CD4-positive, alpha-beta T cell (primary cell): ENCODE measurements at regions not wholly inside any gene's neighbourhood (a gene's known extent, or its start where the extent isn't known, plus 50 kb on each side); places are given as distances from the start of the nearest gene placed in this dataset.

ENCODE experiments used
- ATAC-seq: fragments of 200-7000 bp; cut with Tn5 transposase; one replicate; pipeline ENCODE4 v1.10.0; 2022; ENCODE audit warnings: mild to moderate bottlenecking; ENCODE audit not compliant: poor library complexity
- CTCF ChIA-PET: fragments of 350-600 bp; sonication (Branson Sonifier 250); formaldehyde crosslinking; loops from one replicate; lab custom pipeline; 2021; ENCODE audit warnings: antibody characterized with exemption, inconsistent platforms; lab: Charles Lee
- POLR2A ChIA-PET: fragments of 350-600 bp; sonication (Branson Sonifier 250); formaldehyde crosslinking; loops from one replicate; lab custom pipeline; 2021; ENCODE audit warnings: antibody characterized with exemption, inconsistent platforms; lab: Charles Lee
- DNase-seq, 14 experiments: peaks; one replicate each; pipeline ENCODE4 v3.0.0-alpha.2; 2013 to 2020; ENCODE audit warnings: mixed read lengths in 2 of 14
- H3K27ac ChIP-seq, 2 donors: one replicate each; pipeline versions ENCODE4 v1.5.1 to v1.7.0; 2013; ENCODE audit warnings: low read length in 2 of 2, low read depth in 1 of 2, mild to moderate bottlenecking in 1 of 2
- H3K27me3 ChIP-seq, 2 experiments: 1 replicate in 1 of 2; 2 replicates in 1 of 2; pipeline versions ENCODE4 v1.6.1 to v1.7.0; 2013; ENCODE audit warnings: low read length in 2 of 2, control low read depth in 1 of 2, mild to moderate bottlenecking in 1 of 2, moderate library complexity in 1 of 2; ENCODE audit not compliant: insufficient read depth in 2 of 2, control insufficient read depth in 1 of 2
- H3K36me3 ChIP-seq: one replicate; pipeline ENCODE4 v1.6.1; 2013; ENCODE audit warnings: low read length, control low read depth; ENCODE audit not compliant: insufficient read depth
- H3K4me1 ChIP-seq: one replicate; pipeline ENCODE4 v1.6.1; 2013; ENCODE audit warnings: low read length, control low read depth; ENCODE audit not compliant: insufficient read depth
- H3K4me3 ChIP-seq: one replicate; pipeline ENCODE4 v1.5.1; 2013; ENCODE audit warnings: mild to moderate bottlenecking, low read length, moderate library complexity
- H3K9me3 ChIP-seq, 2 experiments: 1 replicate in 1 of 2; 2 replicates in 1 of 2; pipeline versions ENCODE4 v1.6.1 to v1.7.0; 2013; ENCODE audit warnings: low read length in 2 of 2, mild to moderate bottlenecking in 2 of 2, control low read depth in 1 of 2, moderate library complexity in 1 of 2; ENCODE audit not compliant: control insufficient read depth in 1 of 2, insufficient read depth in 1 of 2
- H3K27ac Mint-ChIP-seq: one replicate; pipeline ENCODE4 v1.8.0; 2020; ENCODE audit warnings: mixed read lengths
- H3K27me3 Mint-ChIP-seq: one replicate; pipeline ENCODE4 v1.8.0; 2021; ENCODE audit warnings: mixed read lengths
- H3K36me3 Mint-ChIP-seq: one replicate; pipeline ENCODE4 v1.8.0; 2021; ENCODE audit warnings: low read depth, mixed read lengths
- H3K4me1 Mint-ChIP-seq: one replicate; pipeline ENCODE4 v1.8.0; 2021; ENCODE audit warnings: low read depth, mixed read lengths
- H3K4me3 Mint-ChIP-seq: one replicate; pipeline ENCODE4 v1.8.0; 2020; ENCODE audit warnings: mild to moderate bottlenecking, mixed read lengths
- H3K9me3 Mint-ChIP-seq: one replicate; pipeline ENCODE4 v1.8.0; 2020; ENCODE audit warnings: mixed read lengths
- intact Hi-C, 2 experiments: fragments of 100-400 bp; cut with DNase I in 1 of 2; cut with micrococcal nuclease in 1 of 2; formaldehyde crosslinking; loops; one replicate each; pipeline versions ENCODE4 v1.15.1 to v1.9.0; 2023 to 2025; cut with DNase I, micrococcal nuclease
- TF ChIP-seq, protein P1 (sequence below): fragments of 200-600 bp; IDR thresholded peaks from one replicate; pipeline ENCODE4 v1.8.0; 2022; ENCODE audit warnings: antibody characterized with exemption, mild to moderate bottlenecking

DNA sequence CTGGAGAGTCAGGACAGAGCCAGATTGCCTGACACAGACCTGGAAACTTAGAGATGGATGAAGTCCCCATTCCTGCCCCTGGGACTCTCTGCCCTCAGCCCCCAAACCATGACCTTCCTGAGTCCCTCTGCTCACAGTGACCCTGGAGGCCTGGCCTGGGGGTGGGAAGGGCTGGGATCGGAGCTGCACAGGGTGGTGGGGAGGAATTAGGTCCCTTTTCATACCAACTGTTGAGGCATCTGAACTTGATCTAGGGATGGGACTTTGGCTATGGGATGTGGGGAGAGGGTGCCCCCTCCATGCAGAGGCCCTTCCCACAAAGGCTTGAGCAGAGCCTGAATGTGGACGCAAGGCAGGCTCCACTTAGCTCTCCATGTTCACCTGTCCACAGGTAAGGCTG lies 144.1 kb downstream of the MRPL14 start:
- H3K4me3 Mint-ChIP-seq: no peak overlapping the region
- no peak overlapping the region for H3K4me3 ChIP-seq
- no peaks in the 10 kb centered on the region for H3K4me1 Mint-ChIP-seq
- CTCF ChIA-PET: no interaction called here
- H3K27ac ChIP-seq: no peak overlapping the region
- POLR2A ChIA-PET: no interaction called here
- peak in 1 of 14 experiments; percentile 20 for DNase-seq
- no peaks in the 10 kb centered on the region for H3K9me3 ChIP-seq
- no peaks in the 10 kb centered on the region for H3K36me3 Mint-ChIP-seq
- H3K27ac Mint-ChIP-seq: no peak overlapping the region
- no peaks in the 10 kb centered on the region for H3K4me1 ChIP-seq
- ATAC-seq: no peak
- intact Hi-C loops: no loop called here
- TF ChIP-seq, protein P1, sequence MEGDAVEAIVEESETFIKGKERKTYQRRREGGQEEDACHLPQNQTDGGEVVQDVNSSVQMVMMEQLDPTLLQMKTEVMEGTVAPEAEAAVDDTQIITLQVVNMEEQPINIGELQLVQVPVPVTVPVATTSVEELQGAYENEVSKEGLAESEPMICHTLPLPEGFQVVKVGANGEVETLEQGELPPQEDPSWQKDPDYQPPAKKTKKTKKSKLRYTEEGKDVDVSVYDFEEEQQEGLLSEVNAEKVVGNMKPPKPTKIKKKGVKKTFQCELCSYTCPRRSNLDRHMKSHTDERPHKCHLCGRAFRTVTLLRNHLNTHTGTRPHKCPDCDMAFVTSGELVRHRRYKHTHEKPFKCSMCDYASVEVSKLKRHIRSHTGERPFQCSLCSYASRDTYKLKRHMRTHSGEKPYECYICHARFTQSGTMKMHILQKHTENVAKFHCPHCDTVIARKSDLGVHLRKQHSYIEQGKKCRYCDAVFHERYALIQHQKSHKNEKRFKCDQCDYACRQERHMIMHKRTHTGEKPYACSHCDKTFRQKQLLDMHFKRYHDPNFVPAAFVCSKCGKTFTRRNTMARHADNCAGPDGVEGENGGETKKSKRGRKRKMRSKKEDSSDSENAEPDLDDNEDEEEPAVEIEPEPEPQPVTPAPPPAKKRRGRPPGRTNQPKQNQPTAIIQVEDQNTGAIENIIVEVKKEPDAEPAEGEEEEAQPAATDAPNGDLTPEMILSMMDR: no peak
- peaks cover 3 to 4% of the 10 kb centered on the region in 2 experiments for H3K27me3 ChIP-seq
- peaks cover 10% of the 10 kb centered on the region for H3K27me3 Mint-ChIP-seq
- no peaks in the 10 kb centered on the region for H3K36me3 ChIP-seq
- no peaks in the 10 kb centered on the region for H3K9me3 Mint-ChIP-seq

DNA sequence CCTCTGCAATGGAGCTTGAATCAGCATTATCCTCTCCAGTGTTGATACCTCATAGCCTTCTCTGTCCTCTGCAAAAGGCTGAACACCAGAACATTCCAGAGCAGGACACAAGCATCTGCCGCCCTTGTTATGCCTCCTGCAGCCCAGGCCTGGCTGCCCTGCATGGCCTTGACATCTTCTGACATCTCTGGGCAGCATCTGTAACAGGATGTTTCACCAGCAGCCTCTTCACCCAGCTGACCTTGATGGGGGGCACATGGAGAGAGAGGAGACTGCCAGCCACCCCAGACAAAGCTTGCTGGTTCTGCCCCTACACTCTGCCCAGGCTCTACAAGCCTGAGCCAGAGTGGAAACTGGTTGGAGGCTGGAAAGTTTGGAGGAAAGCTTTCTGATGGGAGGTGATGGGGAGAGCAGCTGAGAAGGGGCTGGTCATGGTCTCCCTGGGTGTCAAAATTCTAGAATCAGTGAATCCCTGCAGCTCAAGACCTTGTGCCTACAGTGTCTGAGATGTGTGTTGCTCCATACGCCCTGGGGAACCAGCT lies 145.1 kb downstream of the MRPL14 start:
- Mint-ChIP-seq H3K4me1 (no peaks in the 10 kb centered on the region), H3K27ac (no peak overlapping the region), H3K36me3 (no peaks in the 10 kb centered on the region), H3K4me3 (no peak overlapping the region), H3K27me3 (peaks cover 11% of the 10 kb centered on the region), H3K9me3 (no peaks in the 10 kb centered on the region)
- H3K36me3 ChIP-seq: no peaks in the 10 kb centered on the region
- H3K9me3 ChIP-seq: no peaks in the 10 kb centered on the region
- TF ChIP-seq, protein P1: no peak
- intact Hi-C loops: no loop called here
- ChIA-PET POLR2A (no interaction called here), CTCF (no interaction called here)
- DNase-seq: peak in 1 of 14 experiments; percentile 11
- H3K27ac ChIP-seq: no peak overlapping the region
- ATAC-seq: no peak
- H3K27me3 ChIP-seq: peaks cover 3 to 5% of the 10 kb centered on the region in 2 experiments
- H3K4me1 ChIP-seq: no peaks in the 10 kb centered on the region
- no peak overlapping the region for H3K4me3 ChIP-seq

DNA sequence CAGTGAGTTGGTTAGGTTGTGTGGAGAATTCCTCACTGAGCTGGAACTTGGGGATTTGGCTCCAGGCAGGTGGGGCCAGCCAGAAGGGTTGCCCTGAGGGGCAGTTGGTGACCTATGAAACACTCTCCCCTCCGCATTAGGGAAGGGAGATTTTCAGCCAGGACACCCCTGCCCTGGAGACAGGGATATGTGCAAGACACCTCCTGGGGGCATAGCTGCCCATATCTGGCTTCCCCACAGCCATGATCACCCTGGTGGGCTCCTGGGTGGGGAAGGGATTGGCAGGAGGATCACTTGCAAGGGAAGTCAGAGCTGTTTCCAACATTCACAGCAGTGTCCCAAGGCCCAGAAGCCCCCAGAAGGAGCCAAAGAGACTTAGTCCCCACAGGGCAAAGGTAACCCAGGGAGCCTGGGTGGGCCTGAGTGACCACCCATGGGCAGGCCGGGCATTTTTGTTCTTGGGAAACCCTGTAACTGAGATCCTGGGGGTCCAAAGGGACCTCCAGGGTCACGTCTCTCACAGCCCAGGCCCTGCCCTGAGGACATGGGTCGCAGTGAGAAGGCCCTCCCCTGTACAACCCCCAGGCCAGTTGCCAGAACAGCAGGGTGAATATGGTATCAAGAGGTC lies 145.8 kb downstream of the MRPL14 start:
- CTCF ChIA-PET: no interaction called here

More for the DNA sequence above, 145.8 kb downstream of the MRPL14 start:
- no peak overlapping the region for H3K27ac ChIP-seq
- no peaks in the 10 kb centered on the region for H3K9me3 ChIP-seq
- Mint-ChIP-seq H3K27me3 (peaks cover 8% of the 10 kb centered on the region), H3K9me3 (peaks cover 2% of the 10 kb centered on the region), H3K4me3 (no peak overlapping the region), H3K36me3 (no peaks in the 10 kb centered on the region), H3K27ac (no peak overlapping the region), H3K4me1 (no peaks in the 10 kb centered on the region)
- no peak for ATAC-seq
- intact Hi-C loops: no loop called here
- no peak overlapping the region for H3K4me3 ChIP-seq
- peak in 1 of 14 experiments; percentile 17 for DNase-seq
- no peaks in the 10 kb centered on the region for H3K36me3 ChIP-seq
- TF ChIP-seq, protein P1: no peak
- peaks cover 3 to 5% of the 10 kb centered on the region in 2 experiments for H3K27me3 ChIP-seq
- POLR2A ChIA-PET: interaction anchor here (0.5 kb wide), 1 partner anchor 76 kb away, joined by 4 read pairs; no protein-coding TSS in a partner anchor
- no peaks in the 10 kb centered on the region for H3K4me1 ChIP-seq
